AG09319 (cell line): ENCODE measurements at regions not wholly inside any gene's neighbourhood (a gene's known extent, or its start where the extent isn't known, plus 50 kb on each side); places are given as distances from the start of the nearest gene placed in this dataset.

ENCODE experiments used
- DNase-seq: peaks from one replicate; pipeline ENCODE4 v3.0.0-alpha.2; 2010; ENCODE audit warnings: low read depth; ENCODE audit errors: extremely low read depth
- TF ChIP-seq, protein P1 (sequence below): IDR thresholded peaks from 2 replicates; pipeline ENCODE4 v1.5.1; 2011; ENCODE audit warnings: low read depth, mild to moderate bottlenecking, inconsistent platforms, low read length, moderate library complexity

DNA sequence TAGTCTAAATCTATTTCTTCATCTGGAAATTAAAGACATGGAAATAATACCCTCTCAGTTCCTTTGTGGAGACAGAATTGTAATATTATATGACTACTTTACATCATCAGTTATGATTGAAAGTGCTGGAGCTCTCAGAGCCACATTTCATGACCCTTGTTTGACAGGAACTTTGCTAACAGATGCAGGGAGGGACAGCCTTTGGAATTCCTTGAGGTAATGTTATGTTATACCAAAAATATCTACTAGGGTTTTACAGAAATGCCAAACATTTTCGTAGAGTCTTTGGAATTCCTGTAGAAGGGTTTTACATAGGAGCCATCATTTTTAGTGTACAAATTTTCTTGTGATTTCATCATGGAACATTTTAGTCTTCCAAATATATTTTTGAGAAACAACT is 57.4 kb upstream of the ADAMTS5 start:
- TF ChIP-seq, protein P1, sequence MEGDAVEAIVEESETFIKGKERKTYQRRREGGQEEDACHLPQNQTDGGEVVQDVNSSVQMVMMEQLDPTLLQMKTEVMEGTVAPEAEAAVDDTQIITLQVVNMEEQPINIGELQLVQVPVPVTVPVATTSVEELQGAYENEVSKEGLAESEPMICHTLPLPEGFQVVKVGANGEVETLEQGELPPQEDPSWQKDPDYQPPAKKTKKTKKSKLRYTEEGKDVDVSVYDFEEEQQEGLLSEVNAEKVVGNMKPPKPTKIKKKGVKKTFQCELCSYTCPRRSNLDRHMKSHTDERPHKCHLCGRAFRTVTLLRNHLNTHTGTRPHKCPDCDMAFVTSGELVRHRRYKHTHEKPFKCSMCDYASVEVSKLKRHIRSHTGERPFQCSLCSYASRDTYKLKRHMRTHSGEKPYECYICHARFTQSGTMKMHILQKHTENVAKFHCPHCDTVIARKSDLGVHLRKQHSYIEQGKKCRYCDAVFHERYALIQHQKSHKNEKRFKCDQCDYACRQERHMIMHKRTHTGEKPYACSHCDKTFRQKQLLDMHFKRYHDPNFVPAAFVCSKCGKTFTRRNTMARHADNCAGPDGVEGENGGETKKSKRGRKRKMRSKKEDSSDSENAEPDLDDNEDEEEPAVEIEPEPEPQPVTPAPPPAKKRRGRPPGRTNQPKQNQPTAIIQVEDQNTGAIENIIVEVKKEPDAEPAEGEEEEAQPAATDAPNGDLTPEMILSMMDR, result no peak

DNA sequence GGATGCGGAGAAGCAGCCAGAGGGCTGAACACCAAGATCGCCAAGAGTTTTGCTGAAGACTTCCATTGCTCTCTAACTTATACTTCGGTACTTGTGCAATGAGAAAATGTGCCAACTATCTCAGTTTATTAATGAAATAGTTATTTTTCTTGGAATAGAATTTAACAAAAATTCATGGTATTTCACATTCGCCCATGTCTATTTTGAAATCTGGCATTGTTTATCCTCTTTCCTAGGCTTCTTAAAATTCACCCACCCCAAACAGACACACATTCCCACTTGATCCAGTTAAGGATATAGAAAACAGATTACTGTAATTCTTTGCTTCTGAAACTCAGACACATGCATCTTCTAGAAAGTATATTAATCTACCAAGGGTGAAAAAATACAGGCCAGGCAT is 56.3 kb upstream of the ADAMTS5 start:
- TF ChIP-seq, protein P1, result no peak

More for the DNA sequence above, 57.4 kb upstream of the ADAMTS5 start:
- DNase-seq, result peak; percentile 22

GRCh38 chr21:27021801-27022200 is 54.9 kb upstream of the ADAMTS5 start:
- TF ChIP-seq, protein P1, result no peak
- DNase-seq, result no peak

More for the DNA sequence above, 56.3 kb upstream of the ADAMTS5 start:
- DNase-seq, result no peak

DNA sequence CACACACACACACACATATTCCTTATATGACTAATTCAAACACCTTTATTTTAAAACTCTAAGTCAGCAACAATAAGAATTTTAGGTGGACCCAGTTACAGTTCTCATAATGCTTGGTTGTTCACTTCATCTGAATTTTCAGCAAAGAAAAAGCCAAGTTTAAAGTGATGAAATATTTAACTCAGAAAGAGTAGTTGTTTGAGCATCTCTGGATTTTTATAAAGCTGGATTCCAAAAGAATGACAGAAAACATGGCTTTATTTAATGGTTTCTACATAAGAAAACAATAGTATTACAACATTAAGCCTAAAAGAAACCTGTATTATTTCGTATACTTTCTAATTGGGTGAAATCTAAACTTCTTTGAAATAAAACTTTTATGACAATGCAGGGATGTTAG is 54.2 kb upstream of the ADAMTS5 start:
- DNase-seq, result no peak
- TF ChIP-seq, protein P1, result no peak

GRCh38 chr21:27017246-27017645 is 50.4 kb upstream of the ADAMTS5 start:
- TF ChIP-seq, protein P1, result no peak
- DNase-seq, result no peak
